Parathyroid adenoma (tissue), 2 donors: ENCODE measurements at regions not wholly inside any gene's neighbourhood (a gene's known extent, or its start where the extent isn't known, plus 50 kb on each side); places are given as distances from the start of the nearest gene placed in this dataset.
"Not testable (repeated sequence)": the region's sequence is repeated elsewhere in the genome, so short reads cannot be mapped to it uniquely, and the experiment has no call there.

Experiments used
- H2AFZ ChIP-seq: fragments of 300-600 bp; sonication (generic); one replicate; pipeline ENCODE4 v1.7.0; 2017; ENCODE audit warnings: antibody characterized with exemption, mild to moderate bottlenecking
- H3K27ac ChIP-seq: fragments of 300-600 bp; sonication (generic); one replicate; pipeline ENCODE4 v1.7.0; 2017
- H3K27me3 ChIP-seq: fragments of 300-600 bp; sonication (generic); one replicate; pipeline ENCODE4 v1.7.0; 2017; ENCODE audit warnings: low read length; ENCODE audit not compliant: control insufficient read depth, insufficient read depth
- H3K36me3 ChIP-seq: fragments of 300-600 bp; sonication (generic); one replicate; pipeline ENCODE4 v1.7.0; 2017; ENCODE audit warnings: low read length; ENCODE audit not compliant: control insufficient read depth, insufficient read depth
- H3K4me1 ChIP-seq: fragments of 300-600 bp; sonication (generic); one replicate; pipeline ENCODE4 v1.7.0; 2017; ENCODE audit warnings: control low read depth
- H3K4me2 ChIP-seq: fragments of 300-600 bp; sonication (generic); one replicate; pipeline ENCODE4 v1.7.0; 2017; ENCODE audit warnings: low read length
- H3K4me3 ChIP-seq: fragments of 300-600 bp; sonication (generic); one replicate; pipeline ENCODE4 v1.7.0; 2017; ENCODE audit warnings: low read depth, low read length
- H3K79me2 ChIP-seq: fragments of 300-600 bp; sonication (generic); one replicate; pipeline ENCODE4 v1.7.0; 2017; ENCODE audit warnings: control low read depth
- H3K9ac ChIP-seq: fragments of 300-600 bp; sonication (generic); one replicate; pipeline ENCODE4 v1.7.0; 2017; ENCODE audit warnings: mild to moderate bottlenecking
- H3K9me3 ChIP-seq: fragments of 300-600 bp; sonication (generic); one replicate; pipeline ENCODE4 v1.7.0; 2017; ENCODE audit warnings: low read length; ENCODE audit not compliant: control insufficient read depth
- donor health status: primary hyperparathyroidism.

- H3K4me1 ChIP-seq, H3K27me3 ChIP-seq, H3K36me3 ChIP-seq, H2AFZ ChIP-seq, H3K9ac ChIP-seq, H3K27ac ChIP-seq, H3K9me3 ChIP-seq, H3K79me2 ChIP-seq, H3K4me3 ChIP-seq, H3K4me2 ChIP-seq: not testable (repeated sequence)
Observed at GRCh38 chr15:44817797-44818196, 81.5 kb downstream of the TRIM69 start.

GRCh38 chr15:44819331-44819987 lies 83.1 kb downstream of the TRIM69 start:
- H3K4me2 ChIP-seq, H3K27ac ChIP-seq, H3K79me2 ChIP-seq, H3K4me1 ChIP-seq, H3K4me3 ChIP-seq, H3K9ac ChIP-seq, H3K27me3 ChIP-seq, H3K36me3 ChIP-seq, H3K9me3 ChIP-seq, H2AFZ ChIP-seq: not testable (repeated sequence)

GRCh38 chr15:44820535-44820934 lies 84.2 kb downstream of the TRIM69 start:
- not testable (repeated sequence) for H3K27me3 ChIP-seq, H3K4me3 ChIP-seq, H3K9me3 ChIP-seq, H2AFZ ChIP-seq, H3K27ac ChIP-seq, H3K79me2 ChIP-seq, H3K9ac ChIP-seq, H3K36me3 ChIP-seq, H3K4me2 ChIP-seq, H3K4me1 ChIP-seq

GRCh38 chr15:44820967-44821366 lies 84.6 kb downstream of the TRIM69 start:
- not testable (repeated sequence) for H3K79me2 ChIP-seq, H3K4me1 ChIP-seq, H3K4me3 ChIP-seq, H3K4me2 ChIP-seq, H3K9ac ChIP-seq, H3K36me3 ChIP-seq, H3K27me3 ChIP-seq, H2AFZ ChIP-seq, H3K27ac ChIP-seq, H3K9me3 ChIP-seq

GRCh38 chr15:44824277-44825145 lies 88.2 kb downstream of the TRIM69 start:
- not testable (repeated sequence) for H3K27me3 ChIP-seq, H3K79me2 ChIP-seq, H3K4me2 ChIP-seq, H3K9me3 ChIP-seq, H3K36me3 ChIP-seq, H3K4me1 ChIP-seq, H3K4me3 ChIP-seq, H2AFZ ChIP-seq, H3K9ac ChIP-seq, H3K27ac ChIP-seq

- H3K4me1 ChIP-seq, H3K36me3 ChIP-seq, H3K4me3 ChIP-seq, H3K4me2 ChIP-seq, H3K27ac ChIP-seq, H3K79me2 ChIP-seq, H3K9ac ChIP-seq, H3K9me3 ChIP-seq, H2AFZ ChIP-seq, H3K27me3 ChIP-seq: not testable (repeated sequence)
Observed at GRCh38 chr15:44826583-44826982, 90.3 kb downstream of the TRIM69 start.

- H3K9ac ChIP-seq, H3K36me3 ChIP-seq, H3K27ac ChIP-seq, H3K79me2 ChIP-seq, H3K4me2 ChIP-seq, H3K27me3 ChIP-seq, H2AFZ ChIP-seq, H3K9me3 ChIP-seq, H3K4me3 ChIP-seq, H3K4me1 ChIP-seq: not testable (repeated sequence)
Observed at GRCh38 chr15:44828229-44828914, 92.0 kb downstream of the TRIM69 start.

- H3K9me3 ChIP-seq, H3K4me1 ChIP-seq, H3K79me2 ChIP-seq, H3K27ac ChIP-seq, H3K9ac ChIP-seq, H3K4me3 ChIP-seq, H2AFZ ChIP-seq, H3K27me3 ChIP-seq, H3K36me3 ChIP-seq, H3K4me2 ChIP-seq: not testable (repeated sequence)
Observed at GRCh38 chr15:44829150-44829549, 92.8 kb downstream of the TRIM69 start.

- not testable (repeated sequence) for H2AFZ ChIP-seq, H3K36me3 ChIP-seq, H3K4me3 ChIP-seq, H3K79me2 ChIP-seq, H3K9me3 ChIP-seq, H3K4me1 ChIP-seq, H3K4me2 ChIP-seq, H3K27ac ChIP-seq, H3K9ac ChIP-seq, H3K27me3 ChIP-seq
Observed at GRCh38 chr15:44830692-44831408, 94.5 kb downstream of the TRIM69 start.

GRCh38 chr15:44831409-44831741 lies 95.0 kb downstream of the TRIM69 start:
- H3K4me2 ChIP-seq, H3K9me3 ChIP-seq, H3K27ac ChIP-seq, H3K79me2 ChIP-seq, H3K9ac ChIP-seq, H2AFZ ChIP-seq, H3K27me3 ChIP-seq, H3K4me1 ChIP-seq, H3K4me3 ChIP-seq, H3K36me3 ChIP-seq: not testable (repeated sequence)
